ENCODE measurements at regions not wholly inside any gene's neighbourhood (a gene's known extent, or its start where the extent isn't known, plus 50 kb on each side); places are given as distances from the start of the nearest gene placed in this dataset.

- H3K27me3 Mint-ChIP-seq (ENCODE audit: low read depth, unreplicated experiment): no peaks in the 10 kb centered on the region
- H3K27ac Mint-ChIP-seq (ENCODE audit: unreplicated experiment): peak overlapping the region; percentile 67
- Histone ChIP-seq H3K9me3 (ENCODE audit: insufficient read depth, low read depth, low read length) (no peaks in the 10 kb centered on the region), H3K27ac (ENCODE audit: low read depth, low read length) (no peak overlapping the region), H3K4me2 (ENCODE audit: low read length) (peak overlapping the region; percentile 78), H3K27me3 (ENCODE audit: insufficient read depth, low read length) (no peaks in the 10 kb centered on the region), H3K4me1 (ENCODE audit: insufficient read depth, low read length) (peaks cover 16% of the 10 kb centered on the region), H2AFZ (ENCODE audit: low read depth, low read length) (peak overlapping the region; percentile 61), H3K4me3 (ENCODE audit: insufficient read depth, low read depth, low read length) (peak overlapping the region; percentile 30), H3K79me2 (ENCODE audit: insufficient read depth, low read length) (no peaks in the 10 kb centered on the region), H3K36me3 (ENCODE audit: insufficient read depth, low read length) (no peaks in the 10 kb centered on the region), H4K20me1 (ENCODE audit: insufficient read depth, low read length) (no peaks in the 10 kb centered on the region), H3K9ac (ENCODE audit: low read length) (peak overlapping the region; percentile 19)
- H3K36me3 Mint-ChIP-seq (ENCODE audit: low read depth, unreplicated experiment): no peaks in the 10 kb centered on the region
- H3K4me3 Mint-ChIP-seq (ENCODE audit: unreplicated experiment): no peak overlapping the region
- no peaks in the 10 kb centered on the region for H3K9me3 Mint-ChIP-seq (ENCODE audit: unreplicated experiment)
- no peak for TF ChIP-seq EZH2 (IDR thresholded peaks at IDR 0.05; ENCODE audit: insufficient read depth, low read length)
- no peak for TF ChIP-seq CTCF (IDR thresholded peaks at IDR 0.05; ENCODE audit: insufficient read depth, low read depth, low read length)
- peaks cover 16% of the 10 kb centered on the region for H3K4me1 Mint-ChIP-seq (ENCODE audit: low read depth, unreplicated experiment)
- no peak for FAIRE-seq
- DNase-seq (ENCODE audit: low read depth): peak; percentile 61
Measured at GRCh38 chr6:112501705-112502104, 154.6 kb downstream of the RFPL4B start.

- no peaks in the 10 kb centered on the region for H3K79me2 ChIP-seq (ENCODE audit: insufficient read depth, low read length)
- H3K9ac ChIP-seq (ENCODE audit: low read length): peak overlapping the region; percentile 45
- H3K4me3 Mint-ChIP-seq (ENCODE audit: unreplicated experiment): no peak overlapping the region
- H3K4me3 ChIP-seq (ENCODE audit: insufficient read depth, low read depth, low read length): peak overlapping the region; percentile 30
- peaks cover 16% of the 10 kb centered on the region for H3K4me1 Mint-ChIP-seq (ENCODE audit: low read depth, unreplicated experiment)
- H3K9me3 ChIP-seq (ENCODE audit: insufficient read depth, low read depth, low read length): no peaks in the 10 kb centered on the region
- peaks cover 16% of the 10 kb centered on the region for H3K4me1 ChIP-seq (ENCODE audit: insufficient read depth, low read length)
- H3K9me3 Mint-ChIP-seq (ENCODE audit: unreplicated experiment): no peaks in the 10 kb centered on the region
- peak overlapping the region; percentile 78 for H3K4me2 ChIP-seq (ENCODE audit: low read length)
- H3K27ac Mint-ChIP-seq (ENCODE audit: unreplicated experiment): peak overlapping the region; percentile 66
- no peaks in the 10 kb centered on the region for H3K36me3 ChIP-seq (ENCODE audit: insufficient read depth, low read length)
- peak overlapping the region; percentile 70 for H2AFZ ChIP-seq (ENCODE audit: low read depth, low read length)
- FAIRE-seq: no peak
- no peaks in the 10 kb centered on the region for H3K36me3 Mint-ChIP-seq (ENCODE audit: low read depth, unreplicated experiment)
- H3K27me3 ChIP-seq (ENCODE audit: insufficient read depth, low read length): no peaks in the 10 kb centered on the region
- DNase-seq (ENCODE audit: low read depth): peak; percentile 39
- H3K27me3 Mint-ChIP-seq (ENCODE audit: low read depth, unreplicated experiment): no peaks in the 10 kb centered on the region
- H3K27ac ChIP-seq (ENCODE audit: low read depth, low read length): peak overlapping the region; percentile 38
- TF ChIP-seq EZH2 (IDR thresholded peaks at IDR 0.05; ENCODE audit: insufficient read depth, low read length) (no peak), CTCF (IDR thresholded peaks at IDR 0.05; ENCODE audit: insufficient read depth, low read depth, low read length) (peak; percentile 46)
- H4K20me1 ChIP-seq (ENCODE audit: insufficient read depth, low read length): no peaks in the 10 kb centered on the region
Measured at GRCh38 chr6:112502351-112503090, 155.4 kb downstream of the RFPL4B start.

GRCh38 chr6:112503091-112503596, 156.0 kb downstream of the RFPL4B start:
- Histone ChIP-seq H2AFZ (ENCODE audit: low read depth, low read length) (peak overlapping the region; percentile 70), H3K27me3 (ENCODE audit: insufficient read depth, low read length) (no peaks in the 10 kb centered on the region), H3K36me3 (ENCODE audit: insufficient read depth, low read length) (no peaks in the 10 kb centered on the region), H3K79me2 (ENCODE audit: insufficient read depth, low read length) (no peaks in the 10 kb centered on the region), H4K20me1 (ENCODE audit: insufficient read depth, low read length) (no peaks in the 10 kb centered on the region), H3K4me1 (ENCODE audit: insufficient read depth, low read length) (peaks cover 16% of the 10 kb centered on the region), H3K4me2 (ENCODE audit: low read length) (peak overlapping the region; percentile 78), H3K9ac (ENCODE audit: low read length) (peak overlapping the region; percentile 45), H3K27ac (ENCODE audit: low read depth, low read length) (peak overlapping the region; percentile 38), H3K4me3 (ENCODE audit: insufficient read depth, low read depth, low read length) (peak overlapping the region; percentile 30), H3K9me3 (ENCODE audit: insufficient read depth, low read depth, low read length) (no peaks in the 10 kb centered on the region)
- TF ChIP-seq EZH2 (IDR thresholded peaks at IDR 0.05; ENCODE audit: insufficient read depth, low read length): no peak
- TF ChIP-seq CTCF (IDR thresholded peaks at IDR 0.05; ENCODE audit: insufficient read depth, low read depth, low read length): no peak
- no peaks in the 10 kb centered on the region for H3K9me3 Mint-ChIP-seq (ENCODE audit: unreplicated experiment)
- no peaks in the 10 kb centered on the region for H3K27me3 Mint-ChIP-seq (ENCODE audit: low read depth, unreplicated experiment)
- peak overlapping the region; percentile 66 for H3K27ac Mint-ChIP-seq (ENCODE audit: unreplicated experiment)
- H3K4me1 Mint-ChIP-seq (ENCODE audit: low read depth, unreplicated experiment): peaks cover 16% of the 10 kb centered on the region
- DNase-seq (ENCODE audit: low read depth) (peak; percentile 36), FAIRE-seq (no peak)
- no peak overlapping the region for H3K4me3 Mint-ChIP-seq (ENCODE audit: unreplicated experiment)
- no peaks in the 10 kb centered on the region for H3K36me3 Mint-ChIP-seq (ENCODE audit: low read depth, unreplicated experiment)
